Cerebellar cortex (tissue), 1 donor: ENCODE measurements at regions not wholly inside any gene's neighbourhood (a gene's known extent, or its start where the extent isn't known, plus 50 kb on each side); places are given as distances from the start of the nearest gene placed in this dataset.
"Not testable (repeated sequence)": the region's sequence is repeated elsewhere in the genome, so short reads cannot be mapped to it uniquely, and the experiment has no call there.

ENCODE experiments used
- DNase-seq: peaks from one replicate; pipeline ENCODE4 v3.0.0-alpha.2; 2015; ENCODE audit warnings: low spot score

DNA sequence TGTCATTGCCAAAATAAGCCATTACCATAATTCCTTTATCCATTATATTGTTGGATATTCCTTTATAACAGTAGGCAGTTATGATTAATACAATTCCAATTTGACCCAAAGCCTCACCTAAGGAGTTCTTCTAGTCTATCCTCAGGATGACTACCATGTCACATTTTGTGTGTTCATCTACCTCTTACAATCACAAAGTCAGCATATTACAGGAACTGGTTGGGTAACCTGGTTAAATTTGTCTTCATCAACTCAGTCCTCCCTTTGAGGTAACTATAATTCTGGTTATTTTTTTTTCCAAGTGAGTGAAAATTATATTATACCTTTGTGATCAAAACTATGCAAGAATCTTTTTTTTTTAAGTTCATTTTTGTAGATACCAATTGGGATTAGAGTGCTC is 540.5 kb downstream of the BTBD3 start:
- DNase-seq, result no peak

DNA sequence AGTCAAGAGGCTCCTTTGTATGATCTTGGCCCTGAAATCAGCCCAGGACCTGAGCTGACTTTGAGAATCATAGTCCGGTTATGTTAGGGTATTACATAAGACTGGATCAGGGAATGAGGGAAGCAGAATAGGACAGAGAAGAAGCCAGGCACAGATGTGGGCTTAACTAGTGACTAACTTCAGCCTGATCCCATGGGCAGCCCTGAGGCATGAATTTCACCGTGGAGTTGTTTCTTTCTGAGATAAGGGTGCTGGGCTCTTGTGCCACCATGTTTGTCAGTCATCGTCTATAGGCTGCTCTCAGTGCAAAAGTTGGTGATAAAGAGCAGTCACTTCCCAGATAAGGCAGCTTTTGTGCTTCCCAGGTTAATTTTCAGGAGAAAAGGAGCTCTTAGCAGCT is 544.7 kb upstream of the SPTLC3 start:
- no peak for DNase-seq

DNA sequence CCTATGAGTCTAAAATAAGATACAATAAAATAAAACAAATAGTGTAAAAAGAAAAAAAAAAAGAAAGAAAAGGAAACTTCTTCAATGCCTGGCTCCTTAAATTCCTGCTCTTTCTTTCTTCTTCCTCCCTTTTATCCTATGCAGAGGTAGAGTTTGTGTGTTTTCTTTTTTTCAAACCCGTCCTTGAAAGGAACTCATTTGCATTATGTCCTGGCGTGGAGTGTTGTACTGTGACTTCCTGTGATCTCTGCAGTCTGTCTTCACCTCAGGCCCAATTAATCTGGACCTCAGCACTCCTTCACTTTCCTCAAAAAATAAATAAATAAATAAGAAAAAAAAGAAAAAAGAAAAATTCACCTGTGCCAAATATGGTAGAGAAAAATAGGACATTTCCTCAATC is 541.9 kb upstream of the SPTLC3 start:
- DNase-seq, result no peak

GRCh38 chr20:12467758-12468157 is 541.0 kb upstream of the SPTLC3 start:
- no peak for DNase-seq

DNA sequence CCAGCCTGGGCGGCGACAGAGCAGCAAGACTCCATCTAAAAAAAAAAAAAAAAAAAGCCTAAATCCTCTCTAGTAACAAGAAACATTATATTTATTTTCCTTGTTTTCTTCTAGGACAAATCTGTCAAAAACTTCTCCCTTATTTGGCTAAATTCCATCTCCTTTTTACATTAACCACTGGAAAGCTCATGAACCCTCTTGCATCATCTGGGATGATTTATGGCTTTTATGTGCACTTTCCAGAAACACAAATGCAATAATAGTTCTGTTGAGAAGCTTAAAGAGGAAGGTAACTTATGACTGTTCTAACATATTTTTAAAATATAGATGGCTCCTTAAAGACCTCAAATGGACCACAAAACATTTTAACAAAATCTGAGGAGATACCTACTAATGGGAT is 526.1 kb upstream of the SPTLC3 start:
- DNase-seq, result no peak

- DNase-seq, result no peak
Observed at GRCh38 chr20:12502443-12502842, 506.3 kb upstream of the SPTLC3 start.

DNA sequence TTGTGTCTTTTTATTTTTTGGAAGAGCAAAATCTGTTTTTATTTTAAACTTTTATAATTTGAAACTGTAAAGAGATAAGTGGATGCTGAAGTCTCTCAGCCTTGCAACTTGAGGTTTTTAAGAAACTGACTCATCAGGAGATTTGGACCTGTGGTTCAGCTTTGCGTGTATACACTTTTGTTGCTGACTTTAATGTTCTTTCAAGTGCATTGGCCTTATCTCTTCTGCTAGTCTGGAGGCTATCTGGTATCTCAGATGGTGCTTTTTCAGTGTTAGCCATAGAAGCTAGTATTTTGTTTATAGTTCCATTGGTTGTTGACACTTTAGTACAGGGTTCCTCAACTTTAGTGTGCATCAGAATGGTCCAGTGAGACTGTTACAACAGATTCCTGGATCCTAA is 504.0 kb upstream of the SPTLC3 start:
- no peak for DNase-seq

- no peak for DNase-seq
Observed at GRCh38 chr20:12511499-12511898, 497.3 kb upstream of the SPTLC3 start.

GRCh38 chr20:12512755-12513154 is 496.0 kb upstream of the SPTLC3 start:
- DNase-seq, result no peak

GRCh38 chr20:12528104-12528503 is 480.7 kb upstream of the SPTLC3 start:
- peak; percentile 0 for DNase-seq

DNA sequence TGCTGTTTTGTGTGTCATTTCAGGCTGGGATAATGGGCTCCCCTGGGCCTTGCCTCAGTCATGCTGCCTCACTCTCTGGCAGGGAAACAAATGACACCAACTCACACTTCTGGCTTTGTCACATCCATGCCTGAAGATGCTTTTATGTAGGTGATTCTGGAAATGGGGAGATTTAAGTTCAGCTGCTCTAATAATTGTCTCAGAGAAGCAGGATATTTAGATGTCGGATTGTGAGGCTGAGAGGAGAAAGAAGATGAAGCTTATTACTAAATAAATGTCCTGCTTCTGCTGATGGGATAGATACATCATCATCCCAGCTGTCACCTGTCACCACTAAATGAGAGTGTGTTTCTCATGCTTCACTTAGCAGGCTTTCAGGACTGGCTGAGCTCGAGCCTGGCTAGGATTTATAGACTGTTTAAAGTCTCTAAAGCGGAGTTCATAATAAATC is 480.2 kb upstream of the SPTLC3 start:
- peak; percentile 62 for DNase-seq

GRCh38 chr20:12531626-12532025 is 477.1 kb upstream of the SPTLC3 start:
- no peak for DNase-seq

DNA sequence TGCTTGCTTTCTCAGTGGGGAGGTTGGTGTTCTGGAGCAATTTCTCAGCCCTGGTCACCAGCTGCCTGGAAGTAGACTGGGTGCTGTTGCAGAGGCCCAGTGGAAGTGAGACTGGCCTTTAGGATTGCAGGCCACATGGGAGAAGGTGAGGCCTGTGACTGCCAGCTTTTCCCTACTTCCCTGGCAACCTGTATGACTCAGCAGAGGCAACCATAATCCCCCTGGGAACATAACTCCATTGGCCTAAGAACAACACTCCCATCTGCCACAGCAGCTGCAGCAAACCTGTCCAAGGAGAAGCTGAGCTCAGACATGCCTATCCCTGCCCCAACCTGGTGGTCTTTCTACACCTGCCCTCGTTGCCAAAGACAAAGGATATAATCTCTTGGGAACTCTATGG is 473.5 kb upstream of the SPTLC3 start:
- no peak for DNase-seq

DNA sequence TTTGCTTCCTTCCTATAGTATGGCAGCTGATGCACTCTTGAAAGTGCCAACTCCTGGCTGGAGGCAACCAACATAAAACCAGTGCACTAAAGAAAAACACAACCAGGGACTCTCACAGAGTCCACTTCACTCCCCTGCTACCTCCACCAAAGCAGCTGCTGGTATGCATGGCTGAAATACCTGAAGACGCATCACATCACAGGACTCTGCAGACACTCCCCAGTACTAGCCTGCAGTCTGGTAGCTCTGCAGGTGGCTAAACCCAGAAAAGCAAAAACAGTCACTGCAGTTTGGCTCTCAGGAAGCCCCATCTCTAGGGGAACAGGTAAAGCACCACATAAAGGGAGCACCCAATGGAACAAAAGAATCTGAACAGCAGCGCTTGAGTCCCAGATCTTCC is 473.0 kb upstream of the SPTLC3 start:
- no peak for DNase-seq

DNA sequence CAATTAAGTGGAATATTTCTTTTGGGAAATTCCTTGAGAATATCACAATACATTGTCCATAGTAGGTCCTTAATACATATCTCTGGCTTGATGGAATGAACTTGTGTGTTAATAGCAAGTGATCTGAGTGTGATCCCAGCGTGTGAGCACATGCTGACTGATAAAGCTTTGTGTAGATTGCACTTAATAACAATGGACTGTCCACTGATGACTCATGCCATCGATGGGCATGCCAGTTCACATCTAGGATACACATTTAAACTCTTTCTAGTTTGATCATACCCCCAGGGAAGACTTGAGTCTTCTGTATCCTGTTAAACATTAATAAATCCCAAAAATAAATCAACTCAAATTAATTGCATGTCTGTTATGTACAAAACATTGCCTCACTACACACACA is 454.3 kb upstream of the SPTLC3 start:
- DNase-seq, result no peak

- no peak for DNase-seq
Observed at GRCh38 chr20:12555369-12555768, 453.4 kb upstream of the SPTLC3 start.

DNA sequence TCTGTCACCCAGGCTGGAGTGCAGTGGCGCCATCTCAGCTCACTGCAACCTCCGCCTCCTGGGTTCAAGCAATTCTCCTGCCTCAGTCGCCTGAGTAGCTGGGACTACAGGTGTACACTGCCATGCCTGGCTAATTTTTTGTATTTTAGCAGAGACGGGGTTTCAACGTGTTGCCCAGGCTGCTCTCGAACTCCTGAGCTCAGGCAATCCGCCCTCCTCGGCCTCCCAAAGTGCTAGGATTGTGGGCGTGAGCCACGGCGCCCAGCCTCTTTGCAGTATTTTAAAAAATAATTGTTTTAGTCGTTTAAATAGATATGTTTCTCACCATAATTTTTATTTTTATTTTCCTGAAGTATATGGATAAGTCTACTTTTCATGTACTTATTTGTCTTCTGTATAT is 452.9 kb upstream of the SPTLC3 start:
- DNase-seq, result not testable (repeated sequence)

DNA sequence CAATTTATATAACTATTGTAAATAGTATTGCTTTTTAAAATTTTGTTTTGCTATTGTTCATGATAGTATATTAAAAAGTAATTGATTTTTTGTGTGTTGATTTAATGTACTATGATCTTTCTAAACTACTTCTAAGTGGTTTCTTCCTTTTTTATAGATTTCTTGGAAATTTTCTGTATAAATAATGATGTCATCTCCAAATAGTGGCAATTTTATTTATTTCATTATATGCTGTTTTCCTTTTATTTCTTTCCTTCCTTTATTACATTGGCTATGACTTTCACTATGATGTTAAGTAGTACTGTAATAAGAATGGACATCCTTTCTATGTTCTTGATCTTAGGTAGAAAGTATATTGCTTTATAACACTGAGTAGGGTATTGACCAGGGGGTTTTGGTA is 451.5 kb upstream of the SPTLC3 start:
- no peak for DNase-seq

- DNase-seq, result no peak
Observed at GRCh38 chr20:12564979-12565378, 443.8 kb upstream of the SPTLC3 start.

- DNase-seq, result no peak
Observed at GRCh38 chr20:12566596-12566995, 442.2 kb upstream of the SPTLC3 start.

- DNase-seq, result peak; percentile 19
Observed at GRCh38 chr20:12570371-12570770, 438.4 kb upstream of the SPTLC3 start.

- DNase-seq, result no peak
Observed at GRCh38 chr20:12573442-12573841, 435.3 kb upstream of the SPTLC3 start.

DNA sequence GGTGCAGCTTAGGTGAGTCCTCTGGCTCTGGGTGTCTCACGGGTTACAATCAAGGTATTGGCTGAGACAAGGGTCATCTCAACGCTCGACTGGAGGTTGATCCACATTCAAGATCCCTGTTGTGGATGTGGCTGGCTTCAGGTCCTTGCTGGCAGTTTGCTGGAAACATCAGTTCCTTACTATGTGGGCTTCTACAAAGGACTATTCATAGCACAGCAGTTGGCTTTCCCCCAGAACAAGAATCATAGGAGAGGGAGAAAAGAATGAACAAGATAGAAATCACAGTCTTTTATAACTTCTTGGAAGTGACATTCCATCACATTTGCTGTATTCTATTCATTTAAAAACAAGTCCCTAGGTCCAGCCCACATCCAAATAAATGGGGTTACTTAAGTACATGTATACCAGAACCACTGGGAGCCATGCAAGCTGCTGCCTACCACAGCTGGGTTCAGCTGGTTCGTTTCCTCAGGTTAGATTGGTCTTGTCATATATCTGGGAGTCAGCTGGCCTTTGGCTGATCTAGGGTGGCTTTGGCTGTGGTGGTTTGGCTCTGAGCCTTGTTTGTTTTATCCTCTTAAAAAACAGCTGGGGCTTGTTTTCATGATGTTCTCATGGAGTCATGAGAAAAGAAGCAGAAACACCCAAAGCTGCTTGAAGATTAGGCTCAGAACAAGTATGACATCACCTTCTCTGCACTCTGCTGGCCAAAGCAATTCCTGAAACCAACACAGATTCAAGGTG is 433.2 kb upstream of the SPTLC3 start:
- no peak for DNase-seq

DNA sequence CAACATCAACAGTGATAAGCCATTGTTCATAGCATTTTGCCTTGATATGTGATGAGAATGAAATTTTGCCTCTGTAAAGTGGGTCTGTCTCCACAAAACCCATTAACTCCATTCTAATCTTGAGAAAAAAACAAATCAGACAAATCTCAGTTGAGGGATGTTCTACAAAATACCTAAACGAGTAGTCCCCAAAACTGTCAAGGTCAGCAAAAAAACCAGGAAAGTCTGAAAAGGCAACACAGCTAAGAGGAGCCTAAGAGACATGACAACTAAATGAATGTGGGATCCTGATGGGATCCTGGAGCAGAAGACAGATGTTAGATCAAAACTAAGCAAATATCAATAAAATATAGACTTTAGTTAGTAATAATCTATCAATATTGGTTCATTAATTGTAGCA is 431.6 kb upstream of the SPTLC3 start:
- no peak for DNase-seq
